GM19324 (cell line): ENCODE measurements at regions not wholly inside any gene's neighbourhood (a gene's known extent, or its start where the extent isn't known, plus 50 kb on each side); places are given as distances from the start of the nearest gene placed in this dataset.
"Not testable (repeated sequence)": the region's sequence is repeated elsewhere in the genome, so short reads cannot be mapped to it uniquely, and the experiment has no call there.

Experiments used
- ATAC-seq: cut with Tn5 transposase; IDR thresholded peaks from one replicate; pipeline ENCODE4 v1.9.1; 2021; ENCODE audit warnings: mild to moderate bottlenecking, moderate library complexity; ENCODE audit not compliant: unreplicated experiment, low FRiP score

DNA sequence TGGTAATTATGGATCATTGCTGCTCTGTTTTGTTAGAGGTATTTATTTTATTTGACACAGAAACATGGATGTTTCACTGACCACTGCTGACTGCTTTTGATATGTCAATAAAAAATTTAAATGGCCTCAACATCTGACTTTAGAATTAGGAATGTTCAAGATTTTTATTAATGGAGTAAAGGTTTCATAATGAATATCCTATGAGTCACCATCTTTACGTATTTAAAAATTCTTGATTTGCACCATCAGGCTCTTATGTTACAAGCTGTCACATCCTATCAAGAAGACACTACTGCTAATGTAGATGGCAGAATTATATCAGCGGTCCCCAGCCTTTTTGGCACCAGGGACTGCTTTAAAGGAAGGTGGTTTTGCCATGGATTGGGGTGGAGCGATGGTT is 578.7 kb upstream of the NRP1 start:
- no peak for ATAC-seq

DNA sequence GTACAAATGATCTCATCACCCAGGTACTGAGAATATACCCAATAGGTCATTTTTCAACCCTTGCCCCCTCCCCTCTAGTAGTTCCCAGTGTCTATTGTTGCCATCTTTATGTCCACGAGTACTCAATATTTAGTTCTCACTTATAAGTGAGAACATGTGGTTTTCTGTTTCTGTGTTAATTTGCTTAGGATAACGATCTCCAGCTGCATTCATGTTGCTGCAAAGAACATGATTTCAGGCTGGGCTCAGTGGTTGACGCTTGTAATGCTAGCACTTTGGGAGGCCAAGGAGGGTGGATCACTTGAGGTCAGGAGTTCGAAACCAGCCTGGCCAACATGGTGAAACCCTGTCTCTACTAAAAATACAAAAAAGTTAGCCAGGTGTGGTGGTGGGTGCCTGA is 575.0 kb upstream of the NRP1 start:
- ATAC-seq, result not testable (repeated sequence)

DNA sequence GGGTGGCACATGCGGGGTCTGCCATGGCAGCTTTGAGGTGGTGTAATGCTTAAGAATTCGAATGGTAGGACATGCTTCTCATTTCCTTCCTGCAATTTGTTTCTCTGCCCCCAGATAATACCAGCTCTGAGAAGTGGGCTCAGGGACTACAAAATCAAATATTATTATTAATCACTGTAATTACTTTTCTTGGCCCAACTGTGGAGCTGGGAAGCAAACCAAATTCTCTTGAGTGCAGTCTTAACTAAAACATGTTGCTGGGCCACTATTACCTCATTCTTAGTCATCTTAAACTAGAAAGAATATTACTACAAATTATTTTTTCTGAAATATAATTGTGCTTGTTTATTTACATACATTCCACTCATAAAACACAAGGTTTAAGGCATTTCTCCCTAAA is 566.7 kb upstream of the NRP1 start:
- no peak for ATAC-seq

DNA sequence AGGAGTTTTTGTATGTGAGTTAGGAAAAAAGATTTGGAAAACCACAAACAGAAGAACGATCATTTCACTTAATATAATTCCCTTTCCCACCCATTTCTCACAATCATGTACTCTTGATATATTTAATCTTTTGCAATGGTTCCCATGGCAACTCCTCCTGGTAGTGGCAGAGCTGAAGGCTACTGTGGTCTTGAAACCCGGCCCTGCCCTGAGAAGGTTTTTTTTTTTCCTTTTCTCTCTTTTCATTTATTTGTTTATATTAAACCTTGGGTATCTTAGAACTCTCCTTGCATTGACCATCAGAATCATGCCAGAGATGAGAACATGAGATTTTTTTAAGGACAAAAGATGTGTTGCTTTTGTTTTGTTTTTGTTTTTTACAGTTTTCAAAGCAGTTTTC is 566.1 kb upstream of the NRP1 start:
- no peak for ATAC-seq

DNA sequence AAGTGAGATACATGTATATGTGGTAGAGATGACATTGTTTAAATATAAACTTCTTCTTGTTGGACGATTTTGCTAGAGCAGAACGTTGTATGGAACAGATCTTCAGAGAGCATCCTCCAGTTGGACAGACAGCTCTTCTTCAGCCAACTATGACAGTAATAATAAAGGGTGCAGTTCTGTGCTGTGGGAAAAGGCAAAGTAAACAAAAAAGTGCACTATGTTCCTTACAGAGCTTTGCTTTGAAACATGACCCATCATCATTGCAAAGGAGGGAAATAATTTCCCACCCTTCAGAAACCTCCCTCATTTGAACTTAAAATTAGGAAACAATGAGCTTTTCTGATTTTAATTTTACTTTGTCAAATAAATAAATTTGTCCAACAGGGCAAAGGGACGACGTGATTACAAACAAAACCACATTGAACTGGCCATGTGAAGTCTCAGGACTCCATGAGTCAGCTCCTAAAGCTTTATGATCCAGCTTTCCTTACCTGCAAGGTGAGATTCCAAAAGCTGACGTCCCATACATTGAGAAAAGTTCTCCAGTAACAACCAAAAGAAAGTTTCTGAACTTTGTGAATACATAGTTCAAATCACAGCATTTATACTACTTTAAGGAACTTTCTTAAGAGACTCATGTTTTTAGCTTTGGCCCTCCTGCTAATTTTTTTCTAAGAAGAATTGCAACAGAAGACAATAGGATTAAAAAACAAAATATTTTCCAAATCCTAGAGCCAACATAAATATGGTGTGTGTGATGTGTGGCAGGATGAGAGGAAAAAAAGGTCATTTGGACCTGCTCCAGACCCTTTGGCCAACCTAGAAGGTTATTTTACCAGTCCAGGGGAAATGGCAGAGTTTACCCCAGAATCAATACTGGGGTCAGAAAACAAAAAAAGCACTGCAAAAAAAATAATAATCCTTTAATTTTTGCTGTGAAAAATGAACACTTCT is 565.4 kb upstream of the NRP1 start:
- ATAC-seq, result no peak

DNA sequence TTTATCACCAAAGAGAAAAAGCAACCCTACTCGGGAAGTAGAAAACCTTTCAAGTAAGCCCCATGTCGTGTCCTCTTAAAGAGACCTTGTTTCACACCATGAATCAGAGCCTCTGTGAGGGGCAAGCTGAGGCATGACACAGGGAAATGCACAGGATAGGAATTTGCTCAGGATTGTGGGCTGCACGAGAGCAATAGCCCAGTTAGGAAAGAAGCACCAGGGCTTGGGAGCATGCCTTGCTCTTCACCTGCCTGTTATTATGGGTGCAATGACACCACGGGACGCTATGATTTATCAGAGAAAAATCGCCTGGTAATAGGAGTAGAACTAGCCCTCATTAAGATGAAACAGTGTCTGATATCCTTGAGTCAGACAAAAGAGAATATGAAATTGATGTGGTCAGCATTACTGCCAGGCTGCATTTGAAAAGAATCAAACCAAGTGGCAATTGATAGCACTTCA is 562.9 kb upstream of the NRP1 start:
- ATAC-seq, result no peak

DNA sequence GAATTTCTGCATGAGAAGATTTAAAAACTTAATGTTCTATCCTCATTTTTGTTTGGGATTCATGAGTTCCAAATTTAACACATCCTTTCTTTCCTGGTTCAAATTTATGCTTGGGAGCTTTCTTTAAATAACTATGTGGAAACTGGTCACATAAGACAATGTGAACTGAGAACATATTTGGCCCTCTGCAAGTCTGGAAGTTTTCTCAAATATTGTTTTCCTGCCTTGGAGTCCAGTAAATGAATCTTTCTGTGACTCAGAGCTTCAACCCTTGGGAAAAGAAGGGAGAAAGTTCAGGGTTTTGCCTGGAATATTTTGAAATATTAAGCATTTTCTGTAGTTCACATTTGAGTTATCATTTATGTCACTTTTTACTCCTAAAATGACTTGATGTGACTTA is 559.0 kb upstream of the NRP1 start:
- no peak for ATAC-seq

DNA sequence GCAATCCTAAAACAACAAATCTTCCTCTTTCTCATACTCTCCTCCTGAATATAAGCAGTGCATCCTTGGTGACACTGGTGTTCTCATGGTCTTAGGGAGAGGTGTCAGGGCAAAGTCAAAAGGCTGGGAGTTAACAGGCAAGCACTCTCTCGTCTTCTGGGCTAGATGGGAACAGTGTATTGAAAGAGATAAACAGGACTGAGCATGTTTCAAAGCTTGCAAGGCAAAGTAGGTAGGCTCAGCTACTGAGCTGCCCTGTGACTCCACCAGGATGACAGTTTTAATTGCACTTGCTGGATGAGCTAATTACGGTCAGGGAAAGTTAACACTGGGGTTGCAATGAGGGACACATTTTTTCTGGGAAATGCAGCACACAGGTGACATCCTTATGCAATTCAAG is 554.9 kb upstream of the NRP1 start:
- no peak for ATAC-seq

DNA sequence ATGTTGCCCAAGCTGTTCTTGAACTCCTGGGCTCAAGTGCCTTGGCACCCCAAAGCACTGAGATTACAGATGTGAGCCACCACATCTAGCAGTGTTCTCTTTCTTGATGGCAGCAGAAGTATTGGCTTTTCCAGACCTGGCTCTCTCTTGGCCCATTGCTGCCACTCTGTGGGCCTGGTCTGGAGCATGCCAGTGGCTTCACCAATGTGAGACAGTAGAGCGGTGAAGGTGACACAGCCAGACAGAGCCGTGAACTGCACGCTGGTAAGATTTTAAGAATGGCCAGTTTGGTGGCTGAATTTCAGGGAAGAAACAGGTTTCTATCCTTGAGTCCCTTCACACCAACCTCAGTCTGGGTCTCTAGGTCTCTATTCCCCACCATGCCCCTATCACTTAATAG is 552.7 kb upstream of the NRP1 start:
- no peak for ATAC-seq

DNA sequence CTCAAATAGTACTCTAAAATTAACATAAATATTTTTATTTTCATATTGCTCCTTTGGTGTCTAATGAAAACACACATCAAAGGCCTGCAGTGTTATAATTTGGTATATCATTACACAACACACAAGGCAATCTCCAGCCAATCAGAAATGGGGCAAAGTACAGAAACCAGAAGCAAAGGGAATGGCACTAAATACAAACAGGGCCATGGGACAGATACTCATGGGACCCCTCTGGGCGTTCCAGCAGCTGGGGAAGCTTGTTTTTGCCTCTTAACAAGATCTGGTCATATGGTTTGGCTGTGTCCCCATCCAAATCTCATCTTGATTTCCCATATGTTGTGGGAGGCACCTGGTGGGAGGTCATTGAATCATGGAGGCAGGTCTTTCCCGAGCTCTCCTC is 551.8 kb upstream of the NRP1 start:
- no peak for ATAC-seq

DNA sequence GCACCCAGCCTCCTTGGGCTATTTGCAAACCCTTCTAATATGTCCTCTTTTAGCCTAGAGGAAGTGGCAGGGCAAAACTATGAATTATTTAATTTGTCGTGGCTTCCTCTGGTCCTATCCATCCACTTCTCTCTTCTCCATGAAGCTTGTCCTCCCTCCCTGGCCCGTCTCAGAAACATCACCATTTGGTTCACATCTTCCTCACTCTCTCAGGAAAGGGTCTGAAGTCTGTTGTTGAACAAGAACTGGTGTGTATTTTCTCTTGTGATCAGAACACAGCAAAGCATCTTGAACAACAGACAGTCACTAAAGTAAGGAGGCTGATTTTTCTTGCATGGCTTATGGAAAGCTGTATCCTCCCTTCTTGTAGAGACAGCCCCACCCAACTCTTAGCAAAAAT is 550.1 kb upstream of the NRP1 start:
- no peak for ATAC-seq

DNA sequence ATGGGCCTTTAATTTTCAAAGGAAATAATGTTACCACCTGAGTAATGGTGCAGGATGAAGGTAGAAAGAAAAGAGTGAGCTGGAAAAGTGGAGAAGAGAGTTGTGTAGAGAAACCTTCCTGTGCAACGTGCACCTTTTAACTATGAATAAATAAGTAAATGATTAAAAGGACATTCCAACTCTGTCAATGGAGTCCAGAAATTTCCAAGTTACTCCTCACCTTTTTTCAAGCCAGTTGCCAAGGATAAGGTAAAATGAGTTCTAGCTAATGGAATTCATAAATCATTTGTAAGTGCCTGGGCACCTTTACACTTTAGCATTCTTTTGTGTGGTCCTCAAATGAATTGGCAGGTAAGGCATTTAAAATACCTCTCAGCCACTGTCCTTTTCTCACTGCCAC is 549.4 kb upstream of the NRP1 start:
- no peak for ATAC-seq

DNA sequence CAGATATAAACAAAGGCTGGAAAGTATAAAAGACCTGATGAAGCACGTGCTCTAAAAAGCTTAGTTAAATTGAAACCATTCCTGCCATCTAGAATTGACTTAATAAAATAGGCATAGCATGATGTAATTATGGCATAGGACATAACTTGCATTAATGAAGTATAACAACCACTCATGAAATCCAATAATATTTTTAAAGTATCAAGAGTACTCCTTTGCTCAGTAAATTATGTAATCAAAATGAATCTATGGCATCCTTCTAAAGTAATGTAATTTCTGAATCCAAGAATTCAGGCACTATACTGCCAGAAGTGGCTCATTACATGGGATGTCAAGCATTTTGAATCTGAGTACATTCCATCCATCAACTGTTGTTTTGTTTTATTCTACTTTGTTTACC is 548.5 kb upstream of the NRP1 start:
- ATAC-seq, result no peak

DNA sequence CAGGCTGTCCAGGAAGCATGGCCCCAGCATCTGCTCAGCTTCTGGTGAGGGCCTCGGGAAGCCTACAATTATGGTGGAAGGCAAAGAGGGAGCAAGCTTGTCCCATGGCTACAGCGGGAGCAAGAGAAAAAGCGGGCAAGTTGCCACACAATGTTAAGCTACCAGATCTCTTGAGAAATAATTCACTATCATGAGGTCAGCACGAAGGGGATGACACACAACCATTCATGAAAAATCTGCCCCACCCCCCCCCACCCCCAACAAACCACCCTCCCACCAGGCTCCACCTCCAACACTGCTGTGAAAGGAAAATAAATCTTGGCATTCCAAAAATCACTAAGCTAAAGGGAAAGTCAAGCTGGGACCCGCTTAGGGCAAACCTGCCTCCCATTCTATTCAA is 545.8 kb upstream of the NRP1 start:
- ATAC-seq, result no peak

DNA sequence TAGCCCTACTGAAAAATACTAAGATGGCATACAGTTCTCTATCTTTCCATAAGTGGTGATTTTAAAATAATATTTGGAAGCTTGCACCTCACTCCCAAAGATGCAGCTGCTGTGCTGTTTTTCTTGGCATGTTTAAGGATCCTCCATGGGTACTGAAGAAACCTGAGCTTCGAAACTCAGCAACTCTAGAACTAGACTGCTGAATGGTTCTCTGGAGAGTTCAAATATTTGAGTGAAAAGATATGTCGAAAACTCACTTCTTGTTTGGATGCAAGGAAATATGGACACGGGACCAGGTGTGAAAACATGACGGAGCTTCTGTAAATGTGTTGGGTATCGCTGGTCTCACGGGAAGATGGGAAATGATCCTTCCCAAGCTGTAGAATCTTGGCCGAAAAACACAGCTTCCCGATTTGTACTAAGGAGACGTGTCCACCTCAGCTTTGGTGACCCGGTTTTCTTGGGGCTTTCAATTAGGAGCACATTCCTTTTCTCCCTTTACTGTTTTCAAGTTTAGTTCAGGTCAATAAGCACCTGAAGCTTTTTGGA is 543.8 kb upstream of the NRP1 start:
- no peak for ATAC-seq

DNA sequence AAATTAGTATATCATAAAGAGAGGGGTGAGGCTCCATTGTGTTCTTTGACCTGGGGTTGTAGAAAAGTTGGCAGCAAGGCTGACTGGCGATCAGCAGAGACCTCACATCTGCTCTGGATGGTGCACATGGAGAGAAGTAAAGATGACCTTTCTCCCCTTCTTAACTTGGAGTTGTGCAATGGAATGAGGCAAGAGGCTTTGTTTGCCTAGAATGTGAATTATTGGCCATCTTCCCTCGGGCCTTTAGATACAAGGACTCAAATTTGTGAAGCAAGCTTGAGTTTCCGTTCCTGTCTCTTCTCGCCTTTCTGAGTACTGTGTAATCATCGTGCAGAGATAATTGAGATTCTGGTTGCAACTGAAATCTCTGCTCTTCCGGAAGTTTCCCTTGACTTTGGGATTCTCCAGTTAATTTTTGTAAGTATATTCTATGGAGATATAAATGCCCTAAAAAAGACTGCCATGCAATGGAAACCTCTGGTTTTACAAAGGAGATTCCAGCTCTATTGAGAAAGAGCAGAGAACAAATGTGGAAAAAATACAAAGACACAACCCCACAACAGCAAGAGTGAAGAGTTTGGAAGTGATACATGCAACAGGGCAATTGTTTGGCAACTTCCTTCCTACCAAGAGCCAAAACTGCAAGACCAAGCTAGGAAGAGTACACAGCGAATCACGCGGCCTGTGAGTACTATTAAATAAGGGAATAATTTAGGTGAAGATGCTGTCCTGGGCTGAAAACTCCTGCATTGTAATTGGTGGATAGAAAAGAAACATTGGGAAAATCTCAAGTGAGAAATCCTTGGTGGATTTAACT is 542.3 kb upstream of the NRP1 start:
- ATAC-seq, result no peak

DNA sequence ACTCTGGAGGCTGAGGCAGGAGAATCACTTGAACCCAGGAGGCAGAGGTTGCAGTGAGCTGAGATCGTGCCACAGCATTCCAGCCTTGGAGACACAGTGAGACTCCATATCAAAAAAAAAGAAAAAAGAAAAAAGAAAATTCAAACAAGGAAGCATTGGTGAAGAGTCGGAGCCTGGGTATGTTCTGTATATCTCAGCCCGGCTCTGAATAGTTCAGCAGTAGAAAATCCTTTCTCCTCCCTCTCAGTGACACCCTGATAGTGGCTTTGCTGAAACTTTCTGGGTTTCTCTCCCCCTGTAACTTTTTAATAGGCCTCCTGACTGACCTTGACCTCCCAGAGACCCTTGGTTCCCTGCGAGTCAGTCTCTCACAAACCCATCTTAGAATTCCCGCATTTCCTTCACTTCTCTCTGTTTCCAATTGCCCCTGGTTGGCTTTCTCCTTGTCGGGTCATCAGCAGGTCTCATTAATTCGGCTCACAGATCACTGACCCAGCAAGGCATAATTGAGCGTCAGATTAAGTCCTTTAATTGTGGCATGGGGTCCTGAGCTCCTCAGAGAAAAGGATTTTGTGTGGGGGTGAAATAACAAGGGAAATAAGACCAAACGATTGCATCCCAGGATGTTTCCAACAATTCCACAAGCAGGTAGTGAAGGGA is 541.6 kb upstream of the NRP1 start:
- ATAC-seq, result no peak

DNA sequence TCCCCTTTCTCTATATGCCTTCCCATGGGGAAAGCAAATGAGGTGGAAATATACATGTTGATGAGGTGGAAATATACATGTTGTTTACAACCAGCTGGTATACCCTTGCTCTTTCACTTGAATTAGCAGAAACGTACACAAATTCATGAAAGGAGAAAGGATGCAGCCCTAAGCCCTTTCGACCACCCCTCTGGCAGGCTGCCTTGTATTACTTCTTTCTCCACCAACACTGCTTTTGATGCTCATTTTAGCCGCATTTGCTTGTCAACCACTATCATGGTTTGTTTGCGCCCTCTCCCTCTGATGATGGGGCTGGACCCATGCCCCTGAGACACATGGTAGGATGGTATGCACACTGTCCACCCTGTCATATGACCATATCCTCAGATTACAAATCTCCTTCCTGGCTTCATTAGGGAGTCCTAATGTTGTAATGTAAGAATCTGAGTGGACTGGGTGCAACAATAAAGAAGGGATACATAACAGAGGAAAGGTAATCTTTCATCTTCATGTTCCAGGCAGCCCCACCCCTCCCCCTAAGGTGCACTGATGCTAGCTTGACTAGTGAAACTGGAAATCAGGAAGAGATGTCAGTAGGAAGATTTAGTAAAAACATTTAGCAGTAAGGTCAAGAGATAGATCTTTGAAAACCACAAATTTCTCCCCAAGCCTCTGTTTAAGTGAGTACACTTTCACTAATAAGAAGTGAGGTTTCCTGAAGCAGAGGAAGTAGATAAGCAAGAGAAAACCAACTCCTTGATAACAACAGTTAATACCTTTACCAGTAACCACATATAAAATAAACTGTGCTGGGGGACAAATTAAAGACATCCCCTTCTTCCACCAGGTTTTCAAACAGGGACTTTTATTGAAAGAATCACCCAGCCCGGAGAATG is 536.8 kb upstream of the NRP1 start:
- no peak for ATAC-seq

DNA sequence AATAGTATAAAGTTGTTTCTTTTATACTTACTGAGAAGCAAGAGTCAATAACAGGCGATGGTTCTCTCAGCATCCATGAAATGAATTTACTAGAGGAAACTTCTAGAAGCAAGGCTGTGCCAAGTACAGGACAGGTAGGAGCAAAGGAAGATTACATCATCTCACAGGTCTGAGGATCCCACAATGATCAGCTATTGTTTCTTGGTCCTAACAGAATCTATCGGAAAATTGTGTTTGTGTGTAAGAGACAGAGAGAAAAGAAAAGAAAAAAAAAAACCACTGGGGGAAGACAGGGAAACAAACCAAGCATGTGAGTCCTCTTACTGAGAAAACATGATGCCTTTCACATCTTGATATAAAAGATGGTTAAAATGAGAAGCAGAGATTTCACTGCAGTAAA is 535.0 kb upstream of the NRP1 start:
- ATAC-seq, result no peak

DNA sequence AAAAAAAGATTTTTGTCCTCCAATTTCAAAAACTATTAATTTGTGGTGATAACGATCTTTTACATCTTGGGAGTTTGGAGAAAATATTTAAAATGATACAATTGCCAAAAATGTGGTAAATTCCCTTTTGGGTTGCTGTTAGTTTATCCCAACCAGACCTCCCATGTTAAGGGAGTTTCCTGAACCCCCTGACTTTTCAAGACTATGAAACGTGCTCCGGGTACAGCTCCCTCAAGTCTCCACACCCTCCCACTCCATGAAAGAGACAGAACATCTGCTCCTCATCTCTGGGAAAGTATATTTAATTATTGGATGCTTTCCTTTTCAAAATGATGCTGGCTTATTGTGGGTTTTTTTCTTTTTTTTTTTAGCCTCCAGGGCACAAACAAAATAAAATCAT is 534.6 kb upstream of the NRP1 start:
- ATAC-seq, result no peak
